GM20431 (cell line): ENCODE measurements at regions not wholly inside any gene's neighbourhood (a gene's known extent, or its start where the extent isn't known, plus 50 kb on each side); places are given as distances from the start of the nearest gene placed in this dataset.

Experiments
- in situ Hi-C: fragments of 300-500 bp; cut with MseI, MboI; formaldehyde crosslinking; loops from one replicate; pipeline ENCODE4 v1.15.0; 2020; ENCODE audit warnings: low sequenced_read_pairs; ENCODE audit not compliant: unreplicated experiment

DNA sequence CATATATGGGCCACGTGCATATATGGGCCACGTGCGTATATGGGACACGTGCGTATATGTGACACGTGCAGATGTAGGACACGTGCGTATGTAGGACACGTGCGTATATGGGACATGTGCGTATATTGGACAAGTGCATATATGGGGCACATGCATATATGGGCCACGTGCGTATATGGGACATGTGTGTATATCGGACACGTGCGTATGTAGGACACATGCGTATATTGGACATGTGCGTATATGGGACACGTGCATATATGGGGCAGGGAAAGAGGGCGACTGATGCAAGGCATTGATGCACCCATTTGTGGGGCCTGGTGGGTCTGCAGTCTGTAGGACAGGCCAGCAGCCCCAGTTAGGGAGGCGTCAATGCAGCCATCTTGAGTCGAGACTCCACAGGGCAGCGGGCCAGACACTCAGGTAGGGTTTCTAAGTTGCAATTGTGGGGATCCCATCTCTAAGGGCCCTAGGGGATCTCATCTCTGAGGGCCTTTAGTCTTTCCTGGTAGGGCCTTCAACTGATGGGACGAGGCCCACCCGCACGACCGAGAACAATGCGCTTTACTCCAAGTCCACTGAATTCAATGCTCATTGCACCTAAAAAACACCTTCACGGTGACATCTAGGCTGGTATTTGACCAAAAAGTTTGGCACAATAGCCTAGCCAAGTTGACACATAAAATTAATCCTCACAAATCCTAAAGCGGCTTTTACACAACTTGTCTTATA, 92.3 kb upstream of the ZNF516 start:
- in situ Hi-C loops = no loop called here

DNA sequence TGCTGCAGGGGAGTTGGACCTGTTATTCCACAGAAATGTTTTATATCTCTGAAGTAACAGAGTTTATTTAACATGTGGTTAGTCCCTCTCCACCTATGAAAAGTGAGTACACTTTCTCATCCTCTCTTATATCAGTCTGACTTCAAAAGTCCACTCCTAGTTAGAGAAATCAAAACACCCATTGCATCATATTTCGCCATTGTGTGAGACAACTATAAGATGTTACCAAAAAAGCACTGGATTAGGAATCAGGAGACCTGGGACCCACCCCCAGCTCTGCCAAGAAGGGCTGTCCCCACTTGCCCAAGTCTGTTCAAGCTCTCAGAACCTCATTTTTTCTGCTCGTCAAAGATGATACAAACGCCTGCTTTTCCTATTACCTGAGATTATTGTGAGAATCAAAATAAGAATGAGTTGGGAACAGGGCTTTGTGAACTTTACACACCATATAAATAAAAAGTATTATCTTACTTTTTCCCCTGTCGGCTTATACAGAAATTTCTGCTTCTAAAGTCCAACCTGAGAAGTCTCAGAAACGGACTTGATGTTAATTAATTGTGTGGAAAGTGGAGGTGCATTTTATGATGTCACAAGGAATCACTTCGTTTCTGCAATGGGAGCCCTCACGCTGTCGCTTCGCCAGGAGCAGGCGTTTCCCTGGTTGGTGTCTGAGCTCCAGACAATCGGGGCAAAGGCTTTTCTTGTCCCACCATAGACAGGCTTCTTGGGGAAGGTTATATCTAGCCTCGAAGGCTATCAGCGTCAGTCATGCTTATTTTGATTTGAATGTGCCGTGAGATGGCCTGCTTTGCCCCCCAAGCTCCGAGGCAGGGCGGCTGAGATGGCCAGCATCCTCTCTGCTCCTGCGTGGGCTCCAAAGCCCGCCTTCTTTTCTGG, 89.6 kb upstream of the ZNF516 start:
- in situ Hi-C loops = no loop called here

DNA sequence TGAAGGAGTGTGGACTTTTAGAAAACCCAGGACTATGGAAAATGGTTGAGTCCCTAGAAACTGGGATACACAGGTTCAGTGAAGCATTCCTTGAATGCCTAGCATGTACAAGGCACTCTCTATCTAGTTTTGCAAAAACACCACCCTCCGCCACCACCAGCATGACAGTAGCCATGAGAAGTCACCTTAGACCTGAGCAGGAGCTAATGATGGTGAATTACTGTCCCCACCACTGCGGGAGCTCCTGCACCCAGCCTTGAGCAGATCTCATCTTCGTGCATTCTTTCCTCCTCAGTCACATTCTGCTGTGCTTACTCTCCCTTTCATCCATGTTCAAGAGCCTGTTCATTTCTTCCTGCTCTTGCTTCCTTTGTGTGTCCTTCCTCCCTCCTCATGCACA, 86.2 kb upstream of the ZNF516 start:
- in situ Hi-C loops = no loop called here

DNA sequence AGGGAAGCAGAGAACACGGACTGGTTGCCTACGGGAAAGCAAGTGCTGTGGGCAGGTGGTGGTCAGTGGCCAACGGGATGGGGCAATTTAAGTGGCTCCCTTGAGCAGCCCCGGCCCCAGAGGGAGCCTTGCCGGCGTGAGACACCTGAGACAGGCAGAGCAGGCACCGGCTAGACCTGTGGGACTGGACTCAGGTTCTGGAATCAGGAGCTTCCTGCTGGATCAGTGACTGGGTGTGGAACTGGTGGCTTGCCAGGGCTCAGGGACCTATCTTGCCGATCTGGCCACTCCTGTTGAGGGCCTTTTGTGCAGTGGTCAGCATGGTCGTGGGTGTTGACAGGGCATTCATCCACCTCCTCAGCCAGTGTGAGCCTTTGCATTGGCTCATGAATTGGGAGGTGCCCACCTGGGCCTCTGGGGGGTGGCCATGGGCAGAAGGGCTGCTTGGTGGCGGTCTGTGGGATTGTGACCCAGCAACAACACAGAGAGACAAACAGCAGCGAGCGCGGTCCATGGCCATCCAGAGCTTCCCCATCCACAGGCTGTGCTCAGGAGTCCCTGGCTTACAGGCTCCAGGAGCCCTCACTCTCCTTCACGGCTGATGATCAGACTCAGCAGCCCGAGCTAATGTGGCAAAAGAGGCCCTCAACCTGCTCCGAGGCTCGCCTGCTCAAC, 85.4 kb upstream of the ZNF516 start:
- in situ Hi-C loops = no loop called here

GRCh38 chr18:76579301-76579695, 84.3 kb upstream of the ZNF516 start:
- in situ Hi-C loops = no loop called here

- in situ Hi-C loops = no loop called here
Observed at GRCh38 chr18:76578571-76579300, 83.7 kb upstream of the ZNF516 start.

DNA sequence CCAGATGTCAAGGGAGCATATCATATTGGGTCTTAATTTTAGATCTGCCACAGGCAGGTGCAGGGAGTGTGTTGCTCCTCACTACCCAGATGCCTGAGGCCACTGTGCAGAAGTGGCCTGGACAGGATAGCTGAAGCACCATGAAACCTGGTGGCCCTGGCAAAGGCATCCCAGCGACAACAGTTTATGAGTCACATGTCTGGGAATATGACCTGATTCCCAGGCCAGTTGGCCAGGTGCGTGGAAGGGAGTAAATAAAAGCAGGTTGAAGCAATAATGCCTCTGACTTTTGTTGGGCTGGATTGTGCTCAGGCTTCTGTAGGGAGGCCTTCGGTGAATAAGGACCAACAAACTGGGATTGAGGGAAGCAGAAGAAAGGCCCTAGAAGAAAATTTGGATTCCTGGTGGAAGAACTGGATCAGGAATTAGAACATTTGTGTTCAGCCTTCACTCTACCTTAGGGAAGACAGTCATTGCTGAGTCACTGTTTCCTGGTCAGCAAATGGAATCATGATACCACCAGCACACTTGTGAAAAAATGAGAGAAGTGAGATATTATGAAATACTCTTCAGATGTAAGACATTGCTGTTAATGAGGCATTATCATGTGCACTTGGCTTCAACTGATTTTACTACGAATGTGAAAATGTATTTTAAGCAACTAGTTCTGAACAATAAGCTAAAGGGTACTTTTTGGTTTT, 78.4 kb upstream of the ZNF516 start:
- in situ Hi-C loops = no loop called here

DNA sequence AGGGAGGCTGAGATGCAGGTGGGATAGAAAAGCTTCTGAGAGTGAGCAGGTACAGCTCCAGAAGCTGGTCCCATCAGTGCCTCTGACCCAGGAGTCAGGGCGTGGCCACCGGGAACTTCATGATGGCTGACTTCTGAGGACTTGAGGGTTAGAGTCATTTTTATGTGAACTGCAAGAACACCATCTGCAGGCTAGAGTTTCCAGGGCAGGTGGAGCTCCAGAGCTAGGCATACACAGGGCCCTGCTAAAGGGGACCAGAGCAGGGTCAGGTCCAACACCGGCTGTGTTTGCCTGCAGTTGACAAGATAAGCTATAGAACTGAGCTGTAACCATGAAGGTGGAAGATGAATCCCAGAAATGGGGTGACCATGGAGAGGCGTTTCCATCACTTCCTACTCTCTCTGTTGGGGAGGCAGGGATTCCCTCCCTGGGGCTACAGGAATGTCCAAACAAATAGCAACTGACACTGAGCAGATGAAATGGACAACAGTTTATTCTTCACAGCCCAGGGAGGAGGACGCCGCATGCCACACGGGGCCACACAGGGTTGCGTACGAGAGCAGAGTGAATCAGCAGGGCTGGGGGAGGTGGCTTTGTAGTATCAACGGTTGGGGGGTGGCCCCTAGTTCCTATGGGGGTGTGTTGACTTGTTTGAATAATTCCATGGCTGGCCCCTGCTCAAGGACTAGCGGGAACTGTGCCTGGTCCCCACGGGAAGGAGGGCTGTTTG, 77.6 kb upstream of the ZNF516 start:
- in situ Hi-C loops = no loop called here

DNA sequence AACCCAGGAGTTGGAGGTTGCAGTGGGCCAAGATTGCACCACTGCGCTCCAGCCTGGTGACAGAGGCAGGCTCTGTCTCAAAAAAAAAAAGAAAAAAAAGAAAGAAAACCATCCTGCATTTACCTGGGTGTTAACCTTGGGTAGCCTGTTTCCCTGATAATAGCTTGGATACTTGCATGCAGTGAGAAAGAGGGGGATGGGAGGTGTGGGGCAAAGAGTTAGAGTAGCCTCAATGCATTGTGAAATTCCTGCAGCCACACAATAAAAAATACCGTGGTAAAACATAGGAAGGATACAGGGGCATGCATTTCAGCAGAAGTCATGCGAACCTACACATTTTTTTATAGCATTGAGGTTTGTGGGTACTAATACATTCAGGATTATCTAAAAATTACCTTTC, 76.6 kb upstream of the ZNF516 start:
- in situ Hi-C loops = no loop called here

DNA sequence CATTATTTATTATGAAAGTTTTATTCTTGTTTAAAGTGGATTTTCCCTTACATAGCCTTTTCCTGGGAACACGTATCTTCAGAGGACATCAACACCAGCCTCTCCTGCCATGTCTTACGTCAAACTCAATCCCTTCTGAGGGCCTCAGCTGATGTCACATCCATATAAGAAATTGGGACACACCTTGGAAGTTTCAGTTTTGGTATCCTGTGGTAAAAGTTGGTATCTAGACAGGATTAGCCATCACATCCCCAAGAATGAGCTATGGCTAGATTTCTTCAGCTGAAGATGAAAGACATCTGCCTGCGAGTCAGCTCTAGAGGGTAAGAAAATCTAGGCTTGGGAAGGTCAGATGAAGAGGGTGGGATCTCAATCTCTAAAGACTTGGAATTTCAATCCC, 75.8 kb upstream of the ZNF516 start:
- in situ Hi-C loops = no loop called here

GRCh38 chr18:76569644-76570419, 74.8 kb upstream of the ZNF516 start:
- in situ Hi-C loops = no loop called here

GRCh38 chr18:76568731-76569130, 73.7 kb upstream of the ZNF516 start:
- in situ Hi-C loops = no loop called here

- in situ Hi-C loops = no loop called here
Observed at GRCh38 chr18:76567835-76568445, 72.9 kb upstream of the ZNF516 start.

DNA sequence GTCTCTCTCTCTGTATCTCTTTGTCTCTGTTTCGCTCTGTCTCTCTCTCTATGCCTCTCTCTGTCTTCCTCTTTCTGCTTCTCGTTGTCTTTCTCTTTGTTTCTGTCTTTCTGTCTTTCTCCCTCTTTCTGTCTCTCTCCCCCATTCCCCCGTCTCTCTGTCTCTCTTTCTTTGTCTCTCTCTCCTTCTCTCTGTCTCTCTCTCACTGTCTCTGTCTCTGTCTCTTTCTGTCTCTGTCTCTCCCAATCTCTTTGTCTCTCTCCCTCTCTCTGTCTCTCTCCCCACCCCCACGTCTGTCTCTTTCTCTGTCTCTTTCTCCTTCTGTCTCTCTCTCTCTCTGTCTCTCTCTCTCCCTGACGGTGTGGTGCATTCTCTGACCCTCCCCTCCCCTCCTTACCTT, 71.9 kb upstream of the ZNF516 start:
- in situ Hi-C loops = no loop called here

DNA sequence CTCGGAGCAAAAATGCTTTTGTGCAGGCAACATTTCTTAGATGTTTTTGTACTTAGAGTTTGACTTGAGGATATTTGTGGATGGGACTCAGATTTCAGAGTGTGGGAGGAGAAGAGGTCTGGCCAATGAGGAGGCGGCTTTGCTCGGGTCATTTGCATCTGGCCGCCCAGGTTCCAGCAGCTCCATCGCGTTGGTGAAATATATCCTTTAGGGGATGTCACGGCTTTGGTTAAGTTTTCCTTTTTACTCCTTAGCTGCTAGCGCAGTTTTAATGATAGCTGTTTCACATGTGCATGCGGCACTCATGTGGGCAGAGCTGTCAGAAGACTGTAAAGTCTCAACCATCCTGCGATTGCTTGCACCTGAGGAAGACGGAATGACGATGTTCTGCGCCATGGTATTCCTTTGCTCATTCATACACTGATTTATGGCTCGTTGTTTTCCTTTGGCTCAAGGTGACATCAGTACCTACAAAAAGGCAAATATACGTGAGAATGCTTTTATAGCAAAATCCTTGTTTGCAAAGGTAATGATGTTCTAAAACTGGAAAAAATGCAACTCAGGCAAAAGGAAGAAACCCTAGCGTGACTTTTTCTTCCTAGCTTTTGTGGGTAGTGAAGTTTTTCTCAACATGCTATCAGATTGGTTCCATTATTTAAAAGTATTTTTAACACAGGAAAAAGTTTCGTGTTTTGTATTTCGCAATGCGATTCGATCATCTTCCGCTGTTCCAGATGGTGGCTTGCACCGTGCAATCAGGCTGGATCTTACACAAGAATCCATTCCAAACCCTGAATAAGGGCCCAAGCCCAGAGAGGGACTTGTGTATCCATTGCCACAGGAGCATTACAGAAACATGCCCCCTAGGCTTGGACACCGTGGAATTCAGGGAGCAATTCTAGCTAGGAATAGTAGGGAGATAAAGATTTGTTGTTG, 70.5 kb upstream of the ZNF516 start:
- in situ Hi-C loops = no loop called here

GRCh38 chr18:76564655-76565237, 69.7 kb upstream of the ZNF516 start:
- in situ Hi-C loops = no loop called here

DNA sequence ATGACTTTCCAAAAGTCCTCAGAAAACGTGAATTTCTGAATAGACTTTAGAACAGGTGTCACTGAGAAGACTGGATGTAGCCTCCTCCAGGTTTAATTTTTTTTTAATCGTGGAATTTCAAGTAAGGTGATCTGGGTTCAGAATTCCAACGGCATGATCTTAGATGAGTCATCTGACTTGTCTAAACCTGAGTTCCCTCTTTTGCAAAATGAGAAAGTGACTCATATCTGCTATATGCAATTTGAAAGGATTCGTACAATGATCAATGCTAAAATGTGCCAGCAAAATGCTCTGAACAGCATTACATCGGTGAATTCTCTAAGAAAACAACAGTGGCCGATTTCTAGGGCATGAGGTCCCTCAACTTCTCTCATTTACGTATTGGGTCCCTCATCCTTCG, 69.1 kb upstream of the ZNF516 start:
- in situ Hi-C loops = no loop called here
